NCI-H1048 (cell line): ENCODE measurements at regions not wholly inside any gene's neighbourhood (a gene's known extent, or its start where the extent isn't known, plus 50 kb on each side); places are given as distances from the start of the nearest gene placed in this dataset.
"Not testable (repeated sequence)": the region's sequence is repeated elsewhere in the genome, so short reads cannot be mapped to it uniquely, and the experiment has no call there.

Source experiments
- DNase-seq: peaks from one replicate; lab custom pipeline; 2025; lab: John Stamatoyannopoulos, UW

DNA sequence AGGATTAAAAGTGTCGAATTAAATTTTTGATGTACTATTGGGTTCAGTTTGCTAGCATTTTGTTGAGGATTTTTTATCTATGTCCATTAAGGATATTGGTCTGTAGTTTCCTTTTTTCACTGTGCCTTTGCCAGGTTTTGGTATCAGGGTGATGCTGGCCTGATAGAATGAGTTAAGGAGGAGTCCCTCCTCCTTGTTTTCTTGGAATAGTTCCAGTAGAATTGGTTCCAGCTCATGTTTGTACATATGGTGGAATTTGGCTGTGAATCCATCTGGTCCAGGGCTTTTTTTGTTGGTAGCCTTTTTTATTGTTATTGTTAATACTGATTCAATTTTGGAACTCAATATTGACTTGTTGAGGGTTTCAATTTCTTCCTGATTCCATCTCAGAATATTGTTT is 141.8 kb downstream of the SIM1 start:
- DNase-seq, result no peak

DNA sequence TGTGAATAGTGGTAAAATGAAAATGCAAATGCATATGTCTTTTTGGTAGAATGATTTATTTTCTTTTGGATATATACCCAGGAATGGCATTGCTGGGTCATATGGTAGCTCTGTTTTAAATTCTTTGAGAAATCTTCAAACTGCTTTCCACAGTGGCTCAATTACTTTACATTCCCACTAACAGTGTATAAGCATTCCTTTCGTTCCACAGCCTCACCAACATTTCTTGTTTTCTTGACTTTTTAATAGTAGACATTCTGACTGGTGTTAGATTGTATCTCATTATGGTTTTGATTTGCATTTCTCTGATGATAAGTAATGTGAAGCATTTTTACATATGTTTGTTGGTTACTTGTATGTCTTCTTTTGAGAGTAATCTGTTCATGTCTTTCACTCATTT is 144.0 kb downstream of the SIM1 start:
- no peak for DNase-seq

DNA sequence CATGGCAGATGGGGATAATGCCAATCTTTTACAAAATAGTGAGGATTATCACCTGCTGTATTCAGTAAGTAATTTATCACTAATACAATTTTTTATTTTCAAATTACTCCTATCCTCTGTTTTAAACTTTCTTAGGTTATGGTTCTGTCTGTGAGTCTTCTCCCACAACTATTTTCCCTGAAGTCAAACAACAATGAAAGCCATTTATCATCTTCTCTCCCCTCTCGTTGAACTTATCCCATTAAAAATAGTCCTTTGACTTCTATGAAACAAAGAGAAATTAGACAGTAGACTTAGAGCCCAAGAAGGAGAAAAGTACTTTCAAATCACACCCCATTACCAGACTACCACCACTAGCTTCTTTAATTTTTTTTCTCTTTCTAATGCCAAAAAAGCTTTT is 147.7 kb downstream of the SIM1 start:
- no peak for DNase-seq

DNA sequence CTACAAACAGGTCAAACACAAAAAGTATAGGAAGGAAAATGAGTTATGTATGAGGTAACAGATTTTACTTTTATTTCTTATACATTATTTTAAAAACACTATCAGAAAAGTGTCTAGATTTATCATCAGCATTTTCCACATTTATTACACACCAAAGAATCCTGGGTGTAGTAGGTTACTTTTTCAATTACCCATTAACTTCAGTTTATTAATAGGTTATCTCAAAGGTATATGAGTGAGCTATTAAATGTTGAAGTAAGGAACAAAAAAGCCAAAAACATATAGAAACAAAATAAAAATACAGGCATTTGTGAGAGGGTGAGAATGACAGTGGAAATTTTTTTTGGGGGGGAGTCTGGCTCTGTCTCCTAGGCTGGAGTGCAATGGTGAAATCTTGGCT is 150.5 kb downstream of the SIM1 start:
- DNase-seq, result no peak

DNA sequence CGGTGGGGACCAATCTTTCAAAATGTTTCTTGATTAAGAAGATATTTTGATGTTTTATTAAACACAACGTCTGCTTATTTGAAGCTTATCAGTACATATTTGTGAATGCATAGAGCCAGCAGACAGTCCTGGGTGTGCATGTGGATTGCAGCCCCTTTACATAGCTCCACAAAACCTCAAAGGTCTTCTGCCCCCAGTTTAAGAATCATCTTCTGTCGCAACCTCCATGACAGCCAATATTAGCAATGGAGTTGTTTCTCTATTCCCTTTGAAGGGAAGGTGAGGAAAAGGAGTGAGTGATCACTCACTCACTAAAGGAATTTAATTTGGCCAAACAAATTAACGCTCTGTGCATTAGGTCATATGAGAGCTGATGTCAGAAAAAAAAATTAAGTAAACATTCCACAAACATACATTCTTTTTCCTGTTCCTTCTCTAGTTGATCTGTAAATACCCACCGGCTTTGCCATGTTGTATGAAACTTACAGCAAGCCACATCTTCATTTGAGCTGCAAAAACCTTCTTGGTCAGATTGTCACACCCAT is 152.9 kb downstream of the SIM1 start:
- DNase-seq, result no peak

DNA sequence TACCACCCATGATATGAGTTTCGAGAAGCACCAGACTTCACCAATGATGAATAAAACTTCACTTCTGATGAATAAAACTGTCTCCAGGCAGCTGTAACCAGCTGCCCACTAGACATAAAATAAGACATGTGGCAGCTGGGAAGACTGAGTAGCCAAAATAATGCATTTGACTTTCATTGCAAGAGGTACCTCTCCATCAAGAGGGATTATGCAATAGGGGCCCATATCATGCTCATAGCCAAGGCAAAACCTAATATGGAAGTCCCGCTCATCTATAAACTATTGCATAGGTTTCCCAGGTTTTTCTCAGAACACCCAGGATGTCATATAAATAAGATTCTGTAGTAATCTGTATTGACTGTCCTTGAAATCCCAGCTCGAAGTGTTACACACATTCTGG is 155.5 kb downstream of the SIM1 start:
- DNase-seq, result no peak

DNA sequence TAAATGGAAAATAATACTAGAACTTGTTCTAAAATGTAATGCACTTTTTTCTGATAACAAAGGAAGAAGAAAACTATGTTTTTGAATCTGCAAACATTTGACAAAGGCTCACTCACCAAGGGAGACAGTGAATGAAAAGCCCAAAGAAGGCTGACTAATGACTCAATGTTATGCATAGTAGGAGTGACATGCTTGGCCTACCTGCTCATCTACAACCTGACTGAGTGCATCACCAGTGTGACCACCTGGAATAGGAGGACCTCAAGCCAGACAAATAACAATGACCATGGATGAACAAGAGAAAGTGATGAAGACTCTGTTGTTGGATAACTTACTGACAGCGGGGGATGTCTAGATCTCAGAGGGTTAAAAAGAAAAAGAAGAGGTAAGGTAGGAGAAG is 157.2 kb downstream of the SIM1 start:
- DNase-seq, result no peak

DNA sequence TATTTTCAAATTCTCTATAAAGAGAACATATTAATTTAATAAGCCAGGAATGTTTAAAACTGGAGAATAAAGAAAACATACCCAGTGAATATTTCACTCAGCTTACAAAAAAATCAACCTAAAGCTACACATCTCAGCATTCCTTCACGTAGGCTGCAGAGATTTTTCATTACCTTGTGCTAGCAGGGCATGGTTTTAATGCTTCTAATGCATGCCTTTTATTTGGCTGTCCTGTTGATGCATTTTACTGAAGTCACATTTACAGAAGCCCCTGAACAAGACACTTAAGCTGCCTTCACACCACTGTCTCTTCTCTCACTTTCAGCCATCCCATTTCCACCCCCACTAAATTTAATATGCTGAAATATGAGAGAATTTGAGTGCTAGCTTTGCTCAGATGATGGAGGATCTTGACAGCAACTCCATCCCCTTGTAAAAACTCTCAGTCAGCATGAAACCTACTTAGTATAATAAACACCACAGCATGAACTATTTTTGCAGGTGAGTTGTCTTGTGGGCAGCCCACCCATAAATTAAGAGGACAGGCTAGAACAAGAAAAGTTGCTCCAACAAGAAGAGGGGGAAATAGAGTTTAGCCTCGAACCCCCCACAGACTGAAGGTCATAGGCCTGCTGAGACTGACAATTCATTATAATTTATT is 159.4 kb downstream of the SIM1 start:
- DNase-seq, result no peak

DNA sequence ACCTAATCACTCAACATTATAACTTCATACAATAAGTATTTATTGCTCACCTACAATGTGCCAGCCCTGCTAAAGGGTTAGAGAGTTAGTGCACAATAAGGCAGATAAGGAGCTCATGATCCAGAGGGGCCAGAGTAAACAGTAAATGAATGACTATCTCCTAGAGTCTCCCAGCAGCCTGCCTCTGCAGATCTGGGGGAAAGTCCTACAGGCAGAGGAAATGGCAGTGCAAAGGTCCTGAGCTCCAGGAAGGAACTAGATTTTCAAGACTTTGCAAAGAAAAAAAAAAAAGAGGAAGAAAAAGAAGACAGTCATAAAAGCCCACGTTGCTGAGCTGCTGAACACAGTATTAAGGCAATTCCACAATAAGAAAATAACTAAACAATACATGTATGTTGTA is 160.1 kb downstream of the SIM1 start:
- DNase-seq, result no peak

DNA sequence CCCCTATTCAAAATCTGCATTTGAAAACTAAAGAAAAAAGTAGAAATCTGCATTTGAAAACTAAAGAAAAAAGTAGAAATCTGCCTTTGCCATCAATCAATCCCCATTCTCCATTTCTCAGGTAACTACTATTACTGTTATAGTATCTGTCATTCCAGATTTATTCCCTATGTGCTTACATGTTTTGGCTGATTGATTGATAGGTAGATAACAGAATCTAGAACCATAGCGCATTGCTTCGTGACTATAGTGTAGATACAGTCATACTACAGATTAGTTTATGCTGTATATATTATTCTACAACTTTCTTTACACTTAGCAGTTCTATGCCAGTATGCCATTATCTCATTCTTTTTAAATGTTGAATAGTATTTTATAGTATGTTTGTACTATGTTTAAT is 163.0 kb downstream of the SIM1 start:
- no peak for DNase-seq

DNA sequence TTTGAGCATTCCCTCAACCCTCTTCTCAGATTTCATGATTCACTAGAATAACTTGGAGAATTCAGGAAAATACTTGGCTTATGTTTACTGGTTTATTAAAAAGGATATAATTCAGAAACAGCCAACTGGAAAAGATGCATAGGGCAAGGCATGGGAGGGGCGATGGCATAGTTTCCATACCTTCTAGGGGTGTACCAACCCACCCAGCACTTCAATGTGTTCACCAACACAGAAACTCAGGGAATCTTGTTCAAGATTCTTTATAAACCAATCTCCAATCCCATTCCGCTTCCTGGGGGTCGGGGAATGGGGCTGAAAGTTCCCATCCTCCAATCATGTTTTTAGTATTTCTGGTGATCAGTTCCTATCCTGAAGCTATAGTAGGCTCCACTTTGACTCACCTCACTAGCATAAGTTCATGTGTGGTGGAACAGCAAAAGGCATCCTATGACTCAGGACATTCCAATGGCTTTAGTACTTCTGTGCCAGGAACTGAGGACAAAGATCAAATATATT is 164.4 kb downstream of the SIM1 start:
- no peak for DNase-seq

DNA sequence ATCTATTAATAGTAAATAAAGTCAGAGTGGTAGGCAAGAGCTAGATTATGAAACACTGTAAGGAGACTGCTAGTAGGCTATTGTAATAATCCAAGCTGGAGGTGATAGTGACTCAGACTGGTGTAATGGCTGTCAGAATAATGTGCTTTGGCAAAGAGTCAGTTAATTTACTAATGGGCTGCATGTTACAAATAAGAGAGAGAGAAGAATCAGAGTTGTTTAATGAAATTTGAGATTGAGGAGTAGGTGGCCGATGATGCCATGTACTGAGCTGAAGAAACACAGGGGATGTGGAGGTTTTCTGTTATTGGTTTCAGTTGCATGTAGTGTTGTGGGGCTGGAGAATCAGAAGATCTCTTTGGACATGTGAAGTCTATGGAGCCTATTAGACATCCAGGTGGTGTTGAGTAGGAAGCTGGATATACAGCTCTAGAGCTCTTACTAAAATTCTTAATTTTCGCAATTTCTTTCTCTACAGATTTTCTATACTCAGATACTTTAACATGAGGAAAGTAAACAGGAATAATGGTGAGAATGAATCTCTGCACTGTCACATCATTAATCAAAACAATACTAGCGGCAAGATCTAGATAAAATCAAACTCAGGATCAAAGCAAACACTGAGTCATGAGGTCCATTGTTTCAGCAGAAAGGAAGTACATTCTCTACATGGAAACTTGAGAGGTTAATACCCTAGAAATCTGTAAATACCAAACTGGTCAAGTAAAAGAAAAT is 167.7 kb downstream of the SIM1 start:
- no peak for DNase-seq

DNA sequence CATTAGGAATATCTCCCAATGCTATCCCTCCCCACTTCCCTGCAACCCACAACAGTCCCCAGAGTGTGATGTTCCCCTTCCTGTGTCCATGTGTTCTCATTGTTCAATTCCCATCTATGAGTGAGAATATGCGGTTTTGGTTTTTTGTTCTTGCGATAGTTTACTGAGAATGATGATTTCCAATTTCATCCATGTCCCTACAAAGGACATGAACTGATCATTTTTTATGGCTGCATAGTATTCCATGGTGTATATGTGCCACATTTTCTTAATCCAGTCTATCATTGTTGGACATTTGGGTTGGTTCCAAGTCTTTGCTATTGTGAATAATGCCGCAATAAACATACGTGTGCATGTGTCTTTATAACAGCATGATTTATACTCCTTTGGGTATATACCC is 169.5 kb downstream of the SIM1 start:
- DNase-seq, result not testable (repeated sequence)

DNA sequence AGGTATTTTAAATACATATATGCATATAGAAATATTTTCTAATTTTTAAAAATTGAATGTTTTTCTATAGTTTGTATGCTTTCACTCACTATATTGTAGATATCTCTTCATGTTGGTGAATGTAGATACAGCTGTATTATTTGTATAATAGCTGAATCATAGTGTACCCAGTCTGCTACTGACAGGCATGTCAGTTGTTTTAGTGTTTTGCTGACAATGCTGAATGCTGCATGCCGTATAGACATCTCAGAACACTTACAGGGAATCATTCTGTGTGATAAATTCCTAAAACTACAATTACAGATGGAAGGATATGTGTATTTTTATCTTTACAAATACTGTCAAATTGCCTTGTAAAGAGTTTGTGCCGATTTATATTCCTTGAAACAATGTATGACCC is 175.4 kb downstream of the SIM1 start:
- DNase-seq, result no peak

DNA sequence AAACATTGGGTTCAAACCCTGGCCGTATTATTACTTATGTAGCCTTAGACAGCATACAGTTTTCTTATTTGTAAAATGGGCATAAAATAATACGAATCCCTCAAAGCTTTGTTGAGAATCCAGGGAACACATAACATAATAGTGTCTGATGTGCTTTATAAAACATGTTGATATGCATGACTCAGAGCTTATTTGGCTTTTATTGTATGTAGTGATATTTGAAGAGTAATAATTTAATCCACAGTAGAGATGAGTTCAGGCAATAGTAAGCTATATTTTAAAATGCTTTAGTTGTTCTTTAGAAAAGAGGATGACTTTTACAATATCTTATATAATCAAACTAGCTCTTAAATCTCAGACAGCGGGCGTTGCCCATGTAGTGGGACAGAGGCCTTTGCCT is 176.4 kb downstream of the SIM1 start:
- no peak for DNase-seq

DNA sequence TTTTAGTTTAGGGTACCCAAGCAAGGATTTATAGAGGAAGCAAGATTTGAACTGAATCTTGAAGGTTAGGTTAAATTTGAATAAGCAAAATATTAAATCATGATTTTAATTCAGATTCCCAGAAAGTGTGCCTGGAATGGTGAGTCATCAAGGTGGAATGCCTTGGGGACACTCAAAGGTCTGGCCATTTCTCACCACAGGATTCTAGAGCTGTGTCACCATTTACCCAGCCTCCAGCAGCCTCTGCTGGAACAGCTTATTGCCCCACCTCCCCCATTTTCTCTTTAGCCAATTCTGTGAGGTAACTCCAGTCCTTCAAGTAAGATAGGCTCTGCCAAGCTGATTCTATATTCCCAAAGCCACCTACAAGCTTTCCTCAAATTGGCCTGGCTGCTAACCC is 181.4 kb downstream of the SIM1 start:
- DNase-seq, result no peak

DNA sequence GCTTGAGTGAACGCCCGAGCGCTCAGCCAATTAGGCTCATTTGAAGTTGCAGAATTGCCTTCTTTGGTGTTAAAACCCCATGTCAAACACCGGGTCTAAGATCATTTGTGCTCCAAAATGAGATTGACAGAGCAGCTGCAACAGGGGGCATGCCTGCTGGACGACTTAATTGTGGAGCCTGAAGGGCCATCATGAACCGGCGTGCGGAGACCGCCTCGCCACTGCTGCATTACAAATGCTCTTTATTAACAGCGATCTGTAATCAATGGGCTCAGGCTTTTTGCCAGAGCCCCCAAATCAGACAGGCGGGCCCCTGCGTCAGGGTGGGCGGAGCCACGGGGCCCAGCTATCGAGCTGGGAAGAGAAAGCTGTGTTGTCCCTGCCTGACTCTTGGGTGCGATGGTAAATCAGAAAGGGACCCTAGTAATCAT is 183.2 kb downstream of the SIM1 start:
- no peak for DNase-seq

DNA sequence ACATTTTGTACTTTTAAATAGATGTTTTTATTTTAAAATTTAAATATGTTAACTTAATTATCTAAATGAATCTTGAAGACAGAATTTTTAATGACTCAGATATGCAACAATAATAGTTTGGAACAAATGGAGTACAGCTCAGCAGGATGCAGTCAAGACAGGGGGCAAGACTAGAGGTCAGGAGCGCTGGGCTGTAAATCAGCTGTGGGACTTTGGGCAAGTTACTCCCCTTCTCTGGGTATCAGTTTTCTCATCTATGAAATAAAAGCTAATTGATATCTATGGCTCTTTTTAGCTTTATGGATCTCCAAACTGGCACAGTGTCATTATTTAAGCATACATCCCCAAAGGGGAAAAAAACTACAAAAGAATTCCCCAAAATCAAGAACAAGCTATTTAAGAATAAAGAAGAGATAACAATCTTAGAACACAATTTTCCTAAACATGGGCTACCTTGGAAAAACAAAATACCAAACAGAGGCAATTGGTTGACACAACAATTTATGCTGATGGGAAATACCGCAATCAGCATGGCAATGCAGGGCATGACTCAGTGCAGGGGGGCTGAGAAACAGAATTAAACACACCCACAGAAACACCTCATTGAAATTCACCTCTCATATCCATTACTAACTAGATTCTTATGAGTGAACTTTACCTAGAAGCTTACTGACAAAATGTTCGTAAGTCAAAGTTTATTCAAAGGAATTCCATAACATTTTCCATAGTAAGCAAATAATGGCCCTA is 188.2 kb downstream of the SIM1 start:
- no peak for DNase-seq

DNA sequence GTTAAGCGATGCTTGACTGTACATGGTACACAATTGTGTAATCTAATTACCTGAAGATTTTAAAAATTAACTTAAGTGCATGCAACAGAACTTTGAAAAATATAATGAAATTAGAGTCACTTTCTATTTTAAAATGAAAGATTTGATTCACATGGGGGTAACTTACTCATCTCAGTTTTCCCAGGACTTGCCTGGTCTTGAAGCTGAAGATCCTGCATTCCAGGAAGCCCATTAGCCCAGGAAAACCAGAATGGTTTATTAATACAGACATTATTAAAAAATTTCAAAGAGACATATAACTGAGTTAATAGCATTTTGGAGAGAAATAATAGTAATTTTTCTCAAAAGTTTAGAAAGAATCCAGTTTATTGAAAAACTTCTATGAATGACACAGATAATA is 190.6 kb downstream of the SIM1 start:
- DNase-seq, result no peak

DNA sequence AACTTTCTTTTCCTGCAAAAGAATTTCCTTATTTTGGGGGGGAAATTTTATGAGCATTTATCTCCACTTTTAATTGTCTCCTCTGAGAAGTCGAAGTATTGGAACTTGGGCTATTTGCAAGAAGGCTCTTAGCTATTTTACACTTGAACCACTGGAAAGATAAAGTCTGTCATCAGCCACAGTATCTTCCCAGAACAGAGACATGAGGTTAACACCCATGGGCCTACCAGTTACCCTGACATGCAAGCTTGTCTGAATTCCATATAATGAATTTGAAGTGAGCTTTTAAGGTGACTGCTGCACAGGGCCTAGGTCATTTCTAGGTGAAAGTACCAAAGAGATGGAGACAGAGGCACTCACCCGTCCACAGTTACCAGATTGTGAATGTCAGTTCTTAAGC is 193.1 kb downstream of the SIM1 start:
- no peak for DNase-seq

DNA sequence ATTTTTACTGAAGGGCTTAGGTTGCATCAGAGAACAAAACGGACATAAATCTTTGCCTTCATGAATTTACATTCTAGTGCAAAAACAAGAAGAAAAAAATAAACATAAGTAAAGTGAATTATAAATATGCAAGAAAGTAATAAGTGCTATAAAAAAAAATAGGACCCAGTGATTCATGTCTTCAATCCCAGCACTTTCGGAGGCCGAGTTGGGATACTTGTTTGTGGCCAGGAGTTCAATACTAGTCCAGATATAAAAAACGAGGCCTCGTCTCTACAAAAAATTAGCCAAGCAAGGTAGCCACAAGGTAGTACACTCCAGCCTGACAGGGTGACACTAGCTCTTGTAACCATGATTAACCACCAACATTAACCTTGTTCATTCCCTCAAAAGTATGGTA is 193.5 kb downstream of the SIM1 start:
- no peak for DNase-seq

DNA sequence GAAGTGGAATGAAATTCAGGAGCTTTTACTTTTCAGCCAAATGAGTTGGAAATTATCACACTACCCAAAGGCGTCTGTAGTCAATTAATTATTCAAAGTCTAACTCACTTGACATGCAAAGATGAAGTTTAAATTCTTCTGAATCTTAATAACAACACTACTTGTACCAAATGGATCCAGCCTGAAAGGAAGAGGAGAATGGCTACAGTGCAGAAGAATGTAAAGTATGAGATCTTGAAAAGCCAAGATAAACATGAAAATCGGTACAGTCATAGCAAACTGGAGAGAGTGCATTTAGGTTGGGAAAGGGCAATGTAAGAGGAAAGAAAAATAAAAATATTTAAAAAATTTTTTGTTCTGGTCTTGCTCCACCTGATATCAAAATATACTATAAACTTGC is 195.5 kb downstream of the SIM1 start:
- no peak for DNase-seq

DNA sequence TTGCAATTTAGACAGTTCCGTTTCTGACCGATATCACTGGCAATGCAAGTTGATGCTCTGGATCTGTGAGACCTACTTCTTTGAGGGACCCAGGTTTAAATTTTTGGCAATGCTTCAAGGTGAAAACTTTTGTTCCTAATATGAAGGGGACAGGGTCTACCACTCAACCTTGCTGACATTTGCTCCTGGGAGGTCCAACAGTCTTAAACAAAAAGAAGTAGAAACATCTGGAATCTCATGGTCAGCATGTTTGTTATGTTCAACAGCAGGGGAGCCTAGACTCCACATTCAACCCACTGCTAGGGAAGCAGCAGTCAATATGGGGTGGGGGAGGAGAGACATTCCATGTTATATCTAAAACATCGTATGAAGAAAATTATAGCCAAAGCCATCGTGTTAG is 196.4 kb downstream of the SIM1 start:
- no peak for DNase-seq
